ACHN (cell line): ENCODE measurements at regions not wholly inside any gene's neighbourhood (a gene's known extent, or its start where the extent isn't known, plus 50 kb on each side); places are given as distances from the start of the nearest gene placed in this dataset.
"Not testable (repeated sequence)": the region's sequence is repeated elsewhere in the genome, so short reads cannot be mapped to it uniquely, and the experiment has no call there.

Experiments used
- DNase-seq: peaks from one replicate; pipeline ENCODE4 v3.0.0-alpha.2; 2015
- in situ Hi-C: cut with HindIII; loops from 2 replicates; pipeline ENCODE4 v1.10.0; 2017; ENCODE audit warnings: low sequenced_read_pairs, low pct_ligation_motif_present, low pct_unique_long_range_greater_than_20kb

- DNase-seq: no peak
- in situ Hi-C loops: no loop called here
These were observed 54.3 kb upstream of the ZNF469 start for GRCh38 chr16:88328313-88328980.

DNA sequence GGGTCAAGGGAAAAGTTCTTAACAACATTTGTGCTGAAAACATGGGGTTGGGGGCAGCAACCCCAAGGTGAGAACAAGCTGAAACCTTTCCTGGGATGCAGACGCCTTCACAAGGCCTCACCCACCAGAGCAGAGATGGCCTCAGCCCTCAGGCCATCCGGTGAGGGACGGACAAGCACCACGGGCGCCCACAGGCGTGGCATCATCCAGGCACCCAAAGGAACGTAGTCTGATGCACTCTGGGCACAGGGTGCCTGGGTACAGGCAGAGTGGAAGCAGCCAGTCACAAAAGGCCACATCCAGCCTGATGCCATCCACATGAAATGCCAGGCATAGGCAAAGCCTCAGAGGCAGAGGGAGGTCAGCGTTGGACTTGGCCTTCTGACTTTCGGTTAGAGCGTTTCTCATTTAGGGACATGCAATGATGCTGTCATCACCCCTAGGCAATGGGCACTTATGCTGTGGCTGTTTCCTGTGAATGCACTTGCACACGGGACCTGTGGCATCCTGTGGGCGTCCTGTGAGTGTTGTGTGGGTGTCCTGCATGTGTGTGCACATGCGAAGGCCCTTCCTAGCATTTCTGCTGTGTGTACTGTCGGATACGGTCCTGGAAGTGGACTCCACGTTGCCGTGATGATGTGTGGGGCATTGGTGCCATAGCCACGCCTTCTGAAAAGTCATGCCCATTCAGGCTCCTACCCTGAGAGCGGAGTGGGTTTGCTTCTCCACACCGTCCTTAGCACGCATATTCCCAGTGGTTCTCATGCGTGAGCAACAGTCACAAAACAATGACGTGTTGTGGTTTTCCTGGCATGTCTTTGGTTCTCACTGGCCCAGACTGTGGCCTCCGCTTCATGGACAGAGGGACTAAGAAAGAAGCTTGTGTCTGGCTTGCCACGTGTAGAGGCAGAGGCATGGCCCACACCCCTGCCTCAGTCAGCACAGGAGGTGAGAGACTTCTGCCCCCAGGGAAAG is 52.7 kb upstream of the ZNF469 start:
- in situ Hi-C loops: no loop called here
- no peak for DNase-seq

- in situ Hi-C loops: no loop called here
- DNase-seq: no peak
These were observed 51.5 kb upstream of the ZNF469 start for GRCh38 chr16:88330971-88331890.

DNA sequence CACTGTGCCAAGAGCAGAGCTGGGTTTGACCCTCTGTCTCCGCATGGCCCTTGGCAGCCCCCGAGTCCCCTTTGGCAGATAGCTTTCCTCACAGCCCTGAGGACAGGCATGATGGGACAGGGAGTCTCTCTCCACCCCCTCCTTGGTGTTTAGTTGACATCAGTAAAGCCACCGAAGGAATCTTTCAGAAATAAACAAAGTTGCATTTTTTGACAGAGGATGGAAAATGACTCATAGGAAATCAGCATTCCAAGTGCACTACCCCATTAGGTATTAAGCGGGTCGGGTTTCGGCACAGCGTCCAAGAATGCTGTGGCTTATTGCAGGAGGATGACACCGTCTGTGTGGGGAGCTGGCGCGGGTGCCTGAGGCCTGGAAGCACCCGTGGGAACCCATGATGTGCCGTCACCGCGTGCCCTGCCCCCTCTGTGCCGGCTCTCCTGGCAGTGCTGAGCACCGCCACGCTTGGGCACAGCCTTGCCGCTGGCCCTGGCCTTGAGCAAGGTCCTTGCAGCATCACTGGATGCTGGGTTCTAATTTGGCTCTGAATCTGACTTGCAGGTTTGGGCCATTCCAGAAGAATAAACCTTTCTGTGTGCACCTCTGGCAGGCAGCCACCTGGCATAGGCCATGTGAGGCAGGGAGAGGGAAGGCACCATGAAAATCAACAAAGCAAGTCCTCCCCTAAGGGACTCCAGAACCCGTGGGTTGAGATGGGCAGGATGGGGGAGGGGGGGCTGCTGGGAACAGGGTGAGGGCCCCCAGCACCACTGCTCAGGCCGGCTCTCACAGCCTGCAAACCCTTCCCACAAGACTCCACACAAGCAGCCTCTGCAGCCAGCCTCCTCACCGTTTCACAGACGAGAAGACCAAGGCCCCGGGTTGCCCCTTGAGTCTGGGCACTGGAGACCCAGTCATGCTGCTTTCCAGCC is 50.5 kb upstream of the ZNF469 start:
- in situ Hi-C loops: no loop called here
- DNase-seq: peak; percentile 100

DNA sequence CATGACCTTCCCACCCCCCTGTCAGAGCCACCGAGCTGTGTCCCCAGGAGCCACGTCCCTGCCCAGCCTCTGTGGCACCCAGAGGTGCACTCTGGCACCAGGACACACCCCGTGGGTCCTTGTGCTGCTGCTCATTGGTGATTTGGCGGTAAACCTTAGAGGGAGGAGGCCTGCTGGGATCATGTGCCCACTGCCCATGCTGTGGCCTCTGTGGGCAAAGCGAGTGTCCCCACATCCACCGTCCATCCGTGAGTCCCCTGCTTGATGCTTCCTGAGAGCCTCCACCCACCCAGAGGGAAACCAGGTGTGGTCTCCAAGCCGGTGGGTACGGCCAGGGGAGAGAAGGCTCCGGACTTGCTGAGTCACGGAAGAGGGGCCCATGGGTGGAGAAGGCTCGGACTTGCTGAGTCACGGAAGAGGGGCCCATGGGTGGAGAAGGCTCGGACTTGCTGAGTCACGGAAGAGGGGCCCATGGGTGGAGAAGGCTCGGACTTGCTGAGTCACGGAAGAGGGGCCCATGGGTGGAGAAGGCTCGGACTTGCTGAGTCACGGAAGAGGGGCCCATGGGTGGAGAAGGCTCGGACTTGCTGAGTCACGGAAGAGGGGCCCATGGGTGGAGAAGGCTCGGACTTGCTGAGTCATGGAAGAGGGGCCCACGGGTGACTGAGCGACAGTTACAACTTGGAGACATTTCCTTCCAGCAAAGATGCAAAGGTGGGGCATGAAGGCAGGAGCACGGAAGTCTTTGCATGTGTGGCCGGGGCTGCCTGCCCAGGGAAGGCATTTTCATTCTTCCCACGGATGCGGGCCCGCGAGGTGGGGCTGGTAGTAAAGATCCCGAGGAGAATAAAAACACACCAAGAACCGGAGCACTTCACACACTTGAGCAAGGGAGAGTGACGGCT is 49.6 kb upstream of the ZNF469 start:
- peak; percentile 67 for DNase-seq
- in situ Hi-C loops: not testable (repeated sequence)
